Neural cell (in vitro differentiated cells): ENCODE measurements at regions not wholly inside any gene's neighbourhood (a gene's known extent, or its start where the extent isn't known, plus 50 kb on each side); places are given as distances from the start of the nearest gene placed in this dataset.

Experiments used
- H2AFZ ChIP-seq: fragments of 200-600, 300-800 bp; sonication (generic), shearing (Covaris generic); 2 replicates; pipeline ENCODE4 v1.6.0; 2014; ENCODE audit warnings: low read depth, mild to moderate bottlenecking, antibody characterized with exemption, low read length, moderate library complexity
- H3F3A ChIP-seq: fragments of 200-600 bp; shearing (Covaris generic); 2 replicates; pipeline ENCODE4 v1.6.1; 2016; ENCODE audit warnings: mild to moderate bottlenecking, moderate library complexity, mixed read lengths, antibody characterized with exemption, low read length; ENCODE audit not compliant: insufficient read depth, poor library complexity, severe bottlenecking
- H3K27ac ChIP-seq: fragments of 200-600, 300-800 bp; sonication (generic), shearing (Covaris generic); 2 replicates; pipeline ENCODE4 v1.5.1; 2014; ENCODE audit warnings: mild to moderate bottlenecking, low read length, moderate library complexity
- H3K27me3 ChIP-seq: fragments of 300-800, 200-600 bp; sonication (generic), shearing (Covaris generic); 2 replicates; pipeline ENCODE4 v1.6.0; 2014; ENCODE audit warnings: mild to moderate bottlenecking, low read depth, low read length, moderate library complexity; ENCODE audit not compliant: insufficient read depth
- H3K36me3 ChIP-seq: fragments of 300-800, 200-600 bp; sonication (generic), shearing (Covaris generic); 2 replicates; pipeline ENCODE4 v1.5.1; 2014; ENCODE audit warnings: mild to moderate bottlenecking, antibody characterized with exemption, low read length, moderate library complexity; ENCODE audit not compliant: insufficient read depth
- H3K4me2 ChIP-seq: fragments of 300-800, 200-600 bp; sonication (generic), shearing (Covaris generic); 2 replicates; pipeline ENCODE4 v1.6.0; 2014; ENCODE audit warnings: mild to moderate bottlenecking, low read length
- H3K4me3 ChIP-seq: fragments of 300-800, 200-600 bp; sonication (generic), shearing (Covaris generic); 2 replicates; pipeline ENCODE4 v1.5.1; 2014; ENCODE audit warnings: mild to moderate bottlenecking, low read length, moderate library complexity
- H3K79me2 ChIP-seq: fragments of 200-600 bp; shearing (Covaris generic); replicated peaks from 2 replicates; pipeline ENCODE4 v1.6.0; 2014; ENCODE audit warnings: mild to moderate bottlenecking, low read length, moderate library complexity; ENCODE audit not compliant: insufficient read depth
- H3K9ac ChIP-seq: fragments of 300-800, 200-600 bp; sonication (generic), shearing (Covaris generic); 2 replicates; pipeline ENCODE4 v1.6.1; 2016; ENCODE audit warnings: mild to moderate bottlenecking, low read length, mixed read lengths
- H3K9me2 ChIP-seq: fragments of 200-600 bp; shearing (Covaris generic); 2 replicates; pipeline ENCODE4 v1.6.1; 2016; ENCODE audit warnings: mild to moderate bottlenecking, low read length, mixed read lengths; ENCODE audit not compliant: insufficient read depth
- H3K9me3 ChIP-seq: fragments of 200-600, 300-800 bp; sonication (generic), shearing (Covaris generic); 2 replicates; pipeline ENCODE4 v1.6.1; 2016; ENCODE audit warnings: mild to moderate bottlenecking, mixed run types, low read length, moderate library complexity, mixed read lengths
- H4K20me1 ChIP-seq: fragments of 200-600 bp; shearing (Covaris generic); 2 replicates; pipeline ENCODE4 v1.6.1; 2016; ENCODE audit warnings: mild to moderate bottlenecking, mixed run types; ENCODE audit not compliant: insufficient read depth
- CTCF ChIP-seq: fragments of 450-650 bp; IDR thresholded peaks from 2 replicates; pipeline ENCODE4 v1.5.1; 2014; ENCODE audit warnings: antibody characterized with exemption, mild to moderate bottlenecking, moderate library complexity; ENCODE audit not compliant: poor library complexity, severe bottlenecking
- EP300 ChIP-seq: fragments of 450-650 bp; conservative IDR thresholded peaks from 2 replicates; pipeline ENCODE4 v1.6.1; 2014; ENCODE audit warnings: antibody characterized with exemption, mild to moderate bottlenecking, moderate library complexity; ENCODE audit not compliant: poor library complexity, severe bottlenecking
- EZH2 ChIP-seq: fragments of 200-600, 300-800 bp; shearing (Covaris generic), sonication (generic); IDR thresholded peaks from 2 replicates; pipeline ENCODE4 v1.6.1; 2014; ENCODE audit warnings: antibody characterized with exemption, low read length, borderline replicate concordance, mild to moderate bottlenecking; ENCODE audit not compliant: insufficient read depth, poor library complexity, severe bottlenecking
- MXI1 ChIP-seq: fragments of 450-650 bp; conservative IDR thresholded peaks from 2 replicates; pipeline ENCODE4 v1.6.1; 2014; ENCODE audit warnings: antibody characterized with exemption, mild to moderate bottlenecking; ENCODE audit not compliant: poor library complexity, severe bottlenecking
- POLR2AphosphoS5 ChIP-seq: IDR thresholded peaks from 2 replicates; pipeline ENCODE4 v1.6.1; 2012
- RAD21 ChIP-seq: fragments of 450-650 bp; conservative IDR thresholded peaks from 2 replicates; pipeline ENCODE4 v1.6.1; 2014; ENCODE audit warnings: antibody characterized with exemption, mild to moderate bottlenecking, moderate library complexity
- REST ChIP-seq: IDR thresholded peaks from 2 replicates; pipeline ENCODE4 v1.6.1; 2012; ENCODE audit warnings: borderline replicate concordance
- SMC3 ChIP-seq: fragments of 450-650 bp; conservative IDR thresholded peaks from 2 replicates; pipeline ENCODE4 v1.6.1; 2014; ENCODE audit warnings: antibody characterized with exemption, mild to moderate bottlenecking, moderate library complexity; ENCODE audit not compliant: poor library complexity
- TAF1 ChIP-seq: IDR thresholded peaks from 2 replicates; pipeline ENCODE4 v1.6.1; 2012; ENCODE audit warnings: low read depth

- H3K27ac ChIP-seq = no peak overlapping the region
- no peaks in the 10 kb centered on the region for H3K79me2 ChIP-seq
- TF ChIP-seq CTCF (no peak), EZH2 (no peak), RAD21 (no peak), POLR2AphosphoS5 (no peak), EP300 (no peak), REST (no peak), MXI1 (no peak), TAF1 (no peak), SMC3 (no peak)
- no peaks in the 10 kb centered on the region for H3K9me3 ChIP-seq
- H3K9ac ChIP-seq = no peak overlapping the region
- H3K4me2 ChIP-seq = no peak overlapping the region
- no peak overlapping the region for H3K4me3 ChIP-seq
- H3K36me3 ChIP-seq = no peaks in the 10 kb centered on the region
- H2AFZ ChIP-seq = no peak overlapping the region
- H3K9me2 ChIP-seq = no peaks in the 10 kb centered on the region
- H4K20me1 ChIP-seq = no peaks in the 10 kb centered on the region
- H3F3A ChIP-seq = no peaks in the 10 kb centered on the region
- H3K27me3 ChIP-seq = no peaks in the 10 kb centered on the region
Observed at GRCh38 chr5:145661737-145662485, 173.2 kb downstream of the PRELID2 start.

GRCh38 chr5:145660897-145661640 lies 174.1 kb downstream of the PRELID2 start:
- no peak overlapping the region for H3K4me3 ChIP-seq
- H2AFZ ChIP-seq = no peak overlapping the region
- H3K9me2 ChIP-seq = no peaks in the 10 kb centered on the region
- no peaks in the 10 kb centered on the region for H4K20me1 ChIP-seq
- H3K36me3 ChIP-seq = no peaks in the 10 kb centered on the region
- H3F3A ChIP-seq = no peaks in the 10 kb centered on the region
- H3K27ac ChIP-seq = no peak overlapping the region
- H3K27me3 ChIP-seq = no peaks in the 10 kb centered on the region
- no peak overlapping the region for H3K4me2 ChIP-seq
- no peak overlapping the region for H3K9ac ChIP-seq
- H3K9me3 ChIP-seq = no peaks in the 10 kb centered on the region
- TF ChIP-seq SMC3 = no peak
- TF ChIP-seq CTCF = no peak
- no peak for TF ChIP-seq EZH2
- no peak for TF ChIP-seq MXI1
- no peak for TF ChIP-seq POLR2AphosphoS5
- no peak for TF ChIP-seq TAF1
- no peak for TF ChIP-seq REST
- TF ChIP-seq RAD21 = no peak
- no peak for TF ChIP-seq EP300
- H3K79me2 ChIP-seq = no peaks in the 10 kb centered on the region
